ENCODE measurements at regions not wholly inside any gene's neighbourhood (a gene's known extent, or its start where the extent isn't known, plus 50 kb on each side); places are given as distances from the start of the nearest gene placed in this dataset.

GRCh38 chr13:61030445-61030844 lies 385.2 kb downstream of the PCDH20 start:
- no peak for TF ChIP-seq CTCF (IDR thresholded peaks at IDR 0.05; ENCODE audit: poor library complexity)
- no peak for TF ChIP-seq EZH2 (IDR thresholded peaks at IDR 0.05; ENCODE audit: borderline replicate concordance)
- no peak for TF ChIP-seq EZH2phosphoT487 (IDR thresholded peaks at IDR 0.05; ENCODE audit: low read depth, severe bottlenecking, unreplicated experiment)

Data from hepatocyte (in vitro differentiated cells).